ENCODE measurements at regions not wholly inside any gene's neighbourhood (a gene's known extent, or its start where the extent isn't known, plus 50 kb on each side); places are given as distances from the start of the nearest gene placed in this dataset. TPM values are rescaled to one million over a fixed set of nuclear protein-coding genes. Genes with fewer than 3 reads are reported as not detected.

Small RNA genes in the stretch of these regions (microRNA-seq; reads per million reads assigned to microRNA genes)
- gene MIR548I2 (ENCODE audit: borderline microRNAs expressed in 2 of 2, borderline number of aligned reads in 2 of 2, borderline replicate concordance in 1 of 2), result 0 reads per million in 2 experiments

Small RNA genes in the stretch of these regions (small RNA-seq; reads per million reads assigned to genes)
- gene MIR548I2 (ENCODE audit: insufficient read depth) (not detected), gene RF00017 (ENCODE audit: insufficient read depth) (not detected), gene SNRPCP13 (ENCODE audit: insufficient read depth) (not detected)

All from H1 (cell line).